ENCODE measurements at regions not wholly inside any gene's neighbourhood (a gene's known extent, or its start where the extent isn't known, plus 50 kb on each side); places are given as distances from the start of the nearest gene placed in this dataset.

GRCh38 chr12:128178966-128179365 lies 88.0 kb upstream of the TMEM132C start:
- H3K4me3 ChIP-seq (replicated peaks in 1 of 2; ENCODE audit: low read depth in 2 of 2, low read length in 2 of 2) = no peak overlapping the region
- no peak for DNase-seq (ENCODE audit: low read depth in 2 of 2)
- no peak for TF ChIP-seq CTCF (IDR thresholded peaks at IDR 0.05; ENCODE audit: low read depth, low read length)

- H3K4me3 ChIP-seq (replicated peaks in 1 of 2; ENCODE audit: low read depth in 2 of 2, low read length in 2 of 2) = no peak overlapping the region
- TF ChIP-seq CTCF (IDR thresholded peaks at IDR 0.05; ENCODE audit: low read depth, low read length) = no peak
- no peak for DNase-seq (ENCODE audit: low read depth in 2 of 2)
Observed at GRCh38 chr12:128180166-128180565, 86.8 kb upstream of the TMEM132C start.

- no peak for TF ChIP-seq CTCF (IDR thresholded peaks at IDR 0.05; ENCODE audit: low read depth, low read length)
- no peak for DNase-seq (ENCODE audit: low read depth in 2 of 2)
- H3K4me3 ChIP-seq (replicated peaks in 1 of 2; ENCODE audit: low read depth in 2 of 2, low read length in 2 of 2) = no peak overlapping the region
Observed at GRCh38 chr12:128190052-128190451, 76.9 kb upstream of the TMEM132C start.

GRCh38 chr12:128190614-128191013 lies 76.4 kb upstream of the TMEM132C start:
- no peak for TF ChIP-seq CTCF (IDR thresholded peaks at IDR 0.05; ENCODE audit: low read depth, low read length)
- no peak overlapping the region for H3K4me3 ChIP-seq (replicated peaks in 1 of 2; ENCODE audit: low read depth in 2 of 2, low read length in 2 of 2)
- no peak for DNase-seq (ENCODE audit: low read depth in 2 of 2)

- DNase-seq (ENCODE audit: low read depth in 2 of 2) = no peak
- no peak for TF ChIP-seq CTCF (IDR thresholded peaks at IDR 0.05; ENCODE audit: low read depth, low read length)
- no peak overlapping the region for H3K4me3 ChIP-seq (replicated peaks in 1 of 2; ENCODE audit: low read depth in 2 of 2, low read length in 2 of 2)
Observed at GRCh38 chr12:128191380-128191779, 75.6 kb upstream of the TMEM132C start.

- no peak for TF ChIP-seq CTCF (IDR thresholded peaks at IDR 0.05; ENCODE audit: low read depth, low read length)
- no peak overlapping the region for H3K4me3 ChIP-seq (replicated peaks in 1 of 2; ENCODE audit: low read depth in 2 of 2, low read length in 2 of 2)
Observed at GRCh38 chr12:128204711-128205110, 62.3 kb upstream of the TMEM132C start.

GRCh38 chr12:128205145-128205544 lies 61.8 kb upstream of the TMEM132C start:
- H3K4me3 ChIP-seq (replicated peaks in 1 of 2; ENCODE audit: low read depth in 2 of 2, low read length in 2 of 2) = no peak overlapping the region
- no peak for TF ChIP-seq CTCF (IDR thresholded peaks at IDR 0.05; ENCODE audit: low read depth, low read length)
- no peak for DNase-seq (ENCODE audit: low read depth in 2 of 2)

More at GRCh38 chr12:128204711-128205110, 62.3 kb upstream of the TMEM132C start:
- DNase-seq (ENCODE audit: low read depth in 2 of 2) = no peak

All from cardiac fibroblast (primary cell).